ENCODE measurements at regions not wholly inside any gene's neighbourhood (a gene's known extent, or its start where the extent isn't known, plus 50 kb on each side); places are given as distances from the start of the nearest gene placed in this dataset.

DNA sequence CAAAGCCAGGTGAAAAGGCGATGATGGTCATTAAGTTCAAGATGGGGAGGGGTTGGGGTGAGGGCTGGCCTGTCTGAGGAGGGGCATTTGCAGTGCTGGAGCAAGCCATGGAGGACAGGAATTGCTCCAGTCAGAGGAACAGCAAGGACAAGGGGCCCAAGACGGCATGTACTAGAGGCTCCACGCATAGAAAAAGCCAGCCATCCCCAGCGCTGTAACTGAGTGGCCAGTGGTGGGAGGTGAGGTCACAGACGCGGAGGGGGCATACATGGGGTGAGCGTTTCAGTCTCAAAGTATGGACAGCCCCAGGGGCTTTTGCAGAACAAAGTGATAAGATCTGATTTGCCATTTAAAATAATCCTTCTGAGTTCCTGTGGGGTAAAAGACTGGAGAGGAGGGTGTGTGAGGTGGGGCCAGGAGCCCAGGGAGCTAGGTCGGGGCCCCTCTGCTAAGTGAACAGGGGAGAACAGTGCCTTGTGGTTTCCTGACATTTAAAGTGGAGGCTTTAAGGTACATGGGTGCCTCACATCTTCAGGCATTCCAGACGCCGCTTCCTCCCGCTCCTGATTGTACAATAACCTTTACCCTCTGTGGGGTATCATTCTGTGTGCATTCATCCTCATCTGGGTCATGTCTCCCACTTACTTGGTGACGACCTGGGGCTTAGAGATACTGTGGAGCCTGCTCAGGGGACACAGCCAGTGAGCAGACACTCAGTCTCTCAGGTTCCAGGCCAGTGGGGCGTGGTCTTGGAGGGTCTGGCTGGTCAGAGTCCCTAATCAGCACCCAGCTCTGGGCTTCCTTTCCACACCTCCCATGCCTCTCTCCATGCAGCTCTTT is 105.6 kb upstream of the GPR26 start:
- no peak for DNase-seq (ENCODE audit: low read depth)
- TF ChIP-seq, protein P1, sequence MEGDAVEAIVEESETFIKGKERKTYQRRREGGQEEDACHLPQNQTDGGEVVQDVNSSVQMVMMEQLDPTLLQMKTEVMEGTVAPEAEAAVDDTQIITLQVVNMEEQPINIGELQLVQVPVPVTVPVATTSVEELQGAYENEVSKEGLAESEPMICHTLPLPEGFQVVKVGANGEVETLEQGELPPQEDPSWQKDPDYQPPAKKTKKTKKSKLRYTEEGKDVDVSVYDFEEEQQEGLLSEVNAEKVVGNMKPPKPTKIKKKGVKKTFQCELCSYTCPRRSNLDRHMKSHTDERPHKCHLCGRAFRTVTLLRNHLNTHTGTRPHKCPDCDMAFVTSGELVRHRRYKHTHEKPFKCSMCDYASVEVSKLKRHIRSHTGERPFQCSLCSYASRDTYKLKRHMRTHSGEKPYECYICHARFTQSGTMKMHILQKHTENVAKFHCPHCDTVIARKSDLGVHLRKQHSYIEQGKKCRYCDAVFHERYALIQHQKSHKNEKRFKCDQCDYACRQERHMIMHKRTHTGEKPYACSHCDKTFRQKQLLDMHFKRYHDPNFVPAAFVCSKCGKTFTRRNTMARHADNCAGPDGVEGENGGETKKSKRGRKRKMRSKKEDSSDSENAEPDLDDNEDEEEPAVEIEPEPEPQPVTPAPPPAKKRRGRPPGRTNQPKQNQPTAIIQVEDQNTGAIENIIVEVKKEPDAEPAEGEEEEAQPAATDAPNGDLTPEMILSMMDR (conservative IDR thresholded peaks at IDR 0.05; ENCODE audit: low read depth, low read length) = no peak
- no peak overlapping the region for H3K4me3 ChIP-seq (ENCODE audit: low read length)

DNA sequence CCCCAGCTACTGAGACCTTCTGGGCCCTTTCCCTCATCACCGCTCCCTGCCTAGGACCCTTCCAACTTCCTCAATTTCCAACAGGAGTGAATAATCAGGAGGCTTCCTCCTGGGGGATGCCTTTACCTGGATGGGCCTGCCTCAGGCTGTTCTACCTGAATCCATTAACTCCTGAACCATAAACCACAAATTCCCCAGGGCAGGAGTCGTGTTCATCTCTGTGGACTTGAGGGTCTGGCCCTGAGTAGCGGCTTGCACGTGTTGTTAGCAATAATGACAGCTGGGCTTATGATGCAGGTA is 105.1 kb upstream of the GPR26 start:
- no peak overlapping the region for H3K4me3 ChIP-seq (ENCODE audit: low read length)
- TF ChIP-seq, protein P1 (conservative IDR thresholded peaks at IDR 0.05; ENCODE audit: low read depth, low read length) = no peak
- DNase-seq (ENCODE audit: low read depth) = no peak

DNA sequence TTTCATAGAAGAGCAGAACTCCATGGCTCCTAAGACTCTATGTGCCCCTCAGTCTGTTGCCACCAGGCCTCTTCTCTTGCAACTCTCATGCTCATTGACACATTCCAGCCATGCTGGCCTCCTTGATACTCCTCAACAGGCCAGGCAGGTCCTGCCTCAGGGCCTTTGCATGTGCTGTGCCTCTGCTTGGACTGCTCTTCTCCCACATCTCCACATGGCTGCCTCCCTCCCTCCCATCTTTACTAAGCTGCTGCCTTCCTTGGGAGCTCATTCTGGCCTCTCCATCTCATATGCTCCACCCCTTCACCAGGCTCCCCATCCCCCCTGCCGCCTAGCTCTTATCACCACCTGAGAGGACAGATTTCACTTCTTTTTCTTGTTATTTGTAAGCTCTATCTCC is 103.8 kb upstream of the GPR26 start:
- H3K4me3 ChIP-seq (ENCODE audit: low read length) = no peak overlapping the region
- no peak for DNase-seq (ENCODE audit: low read depth)
- TF ChIP-seq, protein P1 (conservative IDR thresholded peaks at IDR 0.05; ENCODE audit: low read depth, low read length) = no peak

DNA sequence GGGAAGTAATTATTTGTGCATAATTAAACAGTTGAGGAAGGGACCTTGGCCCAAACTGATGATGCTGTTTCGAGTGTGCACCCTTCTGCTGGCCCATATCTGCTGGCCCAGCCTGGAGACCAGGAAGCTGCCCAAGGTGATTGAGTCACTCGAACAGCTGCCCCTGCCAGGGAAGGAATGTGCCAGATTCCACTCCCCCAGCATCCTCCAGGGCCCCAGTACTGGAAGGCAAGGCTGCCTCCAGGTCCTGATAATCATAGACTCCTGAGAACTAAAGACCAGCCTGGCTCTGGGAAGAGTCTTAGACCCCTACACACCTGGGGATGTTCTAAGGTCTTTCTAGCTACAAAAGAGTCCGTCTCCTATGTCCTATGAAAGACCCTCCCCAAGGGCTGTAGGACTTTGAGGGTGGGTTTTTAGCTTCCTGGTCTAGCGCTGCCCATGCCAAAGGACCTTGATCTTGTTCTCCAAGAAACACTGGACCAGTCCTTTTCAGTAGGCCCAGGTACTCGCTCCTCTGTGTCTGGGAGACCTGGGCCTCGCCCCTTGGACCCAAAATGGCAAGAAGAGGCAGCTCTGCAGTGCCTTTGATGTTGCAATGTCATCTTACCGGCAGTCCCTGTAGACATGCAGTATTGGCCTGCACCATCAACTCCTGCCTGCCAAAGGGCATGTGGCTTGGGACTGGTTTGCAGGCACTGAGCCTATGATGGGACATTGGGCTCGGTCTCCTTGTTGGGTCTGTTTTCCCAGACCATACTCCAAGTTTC is 103.2 kb upstream of the GPR26 start:
- H3K4me3 ChIP-seq (ENCODE audit: low read length) = no peak overlapping the region
- no peak for DNase-seq (ENCODE audit: low read depth)
- TF ChIP-seq, protein P1 (conservative IDR thresholded peaks at IDR 0.05; ENCODE audit: low read depth, low read length) = no peak

DNA sequence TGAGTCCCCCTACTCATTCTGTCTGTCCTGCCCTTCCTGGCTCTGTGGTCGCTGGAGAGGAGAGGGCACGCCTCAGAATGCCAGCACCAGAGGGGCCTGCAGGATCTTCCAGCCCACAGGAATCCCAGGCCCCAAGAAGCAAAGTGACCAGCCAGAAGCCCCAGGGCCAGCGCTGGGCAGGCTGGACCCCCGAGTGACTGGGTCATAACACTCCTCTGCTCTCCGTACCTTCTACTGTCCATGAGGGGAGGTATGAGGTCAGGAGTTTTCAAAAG is 102.6 kb upstream of the GPR26 start:
- TF ChIP-seq, protein P1 (conservative IDR thresholded peaks at IDR 0.05; ENCODE audit: low read depth, low read length) = no peak
- DNase-seq (ENCODE audit: low read depth) = no peak
- no peak overlapping the region for H3K4me3 ChIP-seq (ENCODE audit: low read length)

DNA sequence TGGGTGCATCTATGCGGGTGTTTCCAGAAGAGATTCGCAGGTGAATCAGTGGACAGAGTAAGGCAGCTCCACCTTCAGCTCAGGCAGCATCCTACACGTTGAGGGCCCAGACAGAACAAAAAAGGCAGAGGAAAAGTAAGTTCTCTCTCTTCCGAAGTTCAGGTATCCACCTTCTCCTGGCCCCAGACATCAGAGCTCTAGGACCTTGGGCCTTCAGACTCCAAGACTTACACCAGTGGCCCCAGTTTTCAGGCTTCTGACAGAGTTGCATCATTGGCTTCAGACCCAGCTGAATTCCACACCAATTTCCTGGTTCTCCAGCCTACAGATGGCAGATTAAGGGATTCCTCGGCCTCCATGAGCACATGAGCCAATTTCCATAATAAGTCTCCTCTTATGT is 102.2 kb upstream of the GPR26 start:
- no peak for DNase-seq (ENCODE audit: low read depth)
- TF ChIP-seq, protein P1 (conservative IDR thresholded peaks at IDR 0.05; ENCODE audit: low read depth, low read length) = no peak
- H3K4me3 ChIP-seq (ENCODE audit: low read length) = no peak overlapping the region

DNA sequence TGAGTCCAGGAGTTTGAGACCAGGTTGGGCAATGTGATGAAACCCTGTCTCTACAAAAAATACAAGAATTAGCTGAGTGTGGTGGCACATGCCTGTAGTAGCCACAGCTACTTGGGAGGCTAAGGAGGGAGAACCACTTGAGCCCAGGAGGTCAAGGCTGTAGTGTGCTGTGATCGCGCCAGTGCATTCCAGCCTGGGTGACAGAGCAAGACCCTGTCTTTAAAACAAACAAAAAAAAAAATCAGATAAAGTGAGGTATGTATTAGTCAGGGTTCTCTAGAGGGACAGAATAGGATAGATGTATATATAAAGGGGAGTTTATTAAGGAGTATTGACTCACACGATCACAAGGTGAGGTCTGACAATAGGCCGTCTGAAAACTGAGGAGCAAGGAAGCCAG is 101.5 kb upstream of the GPR26 start:
- TF ChIP-seq, protein P1 (conservative IDR thresholded peaks at IDR 0.05; ENCODE audit: low read depth, low read length) = no peak
- no peak overlapping the region for H3K4me3 ChIP-seq (ENCODE audit: low read length)
- no peak for DNase-seq (ENCODE audit: low read depth)
